GM21381 (cell line): ENCODE measurements at regions not wholly inside any gene's neighbourhood (a gene's known extent, or its start where the extent isn't known, plus 50 kb on each side); places are given as distances from the start of the nearest gene placed in this dataset.
"Not testable (repeated sequence)": the region's sequence is repeated elsewhere in the genome, so short reads cannot be mapped to it uniquely, and the experiment has no call there.

Experiments used
- ATAC-seq: cut with Tn5 transposase; IDR thresholded peaks from one replicate; pipeline ENCODE4 v1.9.1; 2021; ENCODE audit warnings: mild to moderate bottlenecking, moderate library complexity; ENCODE audit not compliant: unreplicated experiment

DNA sequence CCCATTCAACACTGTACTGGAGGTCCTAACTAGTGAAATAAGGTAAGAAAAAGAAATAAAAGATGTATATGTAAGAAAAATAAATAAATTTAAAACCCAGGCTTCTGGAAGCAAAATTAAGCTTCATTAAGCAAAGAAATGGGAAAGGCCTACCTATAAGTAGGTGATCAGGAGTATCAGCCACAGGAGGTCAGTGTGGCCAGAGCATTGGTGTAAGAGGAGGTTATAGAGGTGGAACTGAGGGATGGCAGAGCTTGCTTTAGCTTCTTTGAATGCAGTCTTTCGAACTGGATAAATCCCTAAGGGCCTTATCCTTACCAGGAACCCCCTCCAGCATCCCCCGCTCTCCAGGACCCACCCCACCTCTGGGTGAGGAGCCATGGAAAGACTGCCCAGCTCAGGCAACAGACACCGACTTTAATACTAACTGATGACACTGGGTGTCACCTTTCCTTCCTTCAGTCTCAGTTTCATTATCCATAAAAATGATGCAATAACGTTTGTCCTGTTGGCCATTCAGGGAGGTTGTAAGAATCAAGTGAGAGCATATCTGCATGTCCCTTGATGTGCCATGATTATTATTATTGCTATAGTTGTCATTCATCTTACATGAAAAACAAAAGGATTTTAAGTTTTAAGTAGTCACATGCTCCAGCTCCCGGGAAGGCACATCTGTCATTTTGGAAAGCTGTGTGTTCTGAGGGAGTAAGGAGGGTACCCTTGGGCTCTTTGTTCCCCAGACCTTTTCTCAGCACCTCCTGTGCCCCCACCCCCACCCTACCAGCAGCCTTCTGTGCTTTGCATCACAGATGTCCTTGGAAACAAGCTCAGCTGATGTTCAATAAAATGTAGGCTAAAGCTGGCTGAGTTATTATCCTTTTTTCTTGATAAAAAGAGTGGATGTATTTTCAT, 50.8 kb upstream of the CTNNA1 start:
- ATAC-seq, result no peak

DNA sequence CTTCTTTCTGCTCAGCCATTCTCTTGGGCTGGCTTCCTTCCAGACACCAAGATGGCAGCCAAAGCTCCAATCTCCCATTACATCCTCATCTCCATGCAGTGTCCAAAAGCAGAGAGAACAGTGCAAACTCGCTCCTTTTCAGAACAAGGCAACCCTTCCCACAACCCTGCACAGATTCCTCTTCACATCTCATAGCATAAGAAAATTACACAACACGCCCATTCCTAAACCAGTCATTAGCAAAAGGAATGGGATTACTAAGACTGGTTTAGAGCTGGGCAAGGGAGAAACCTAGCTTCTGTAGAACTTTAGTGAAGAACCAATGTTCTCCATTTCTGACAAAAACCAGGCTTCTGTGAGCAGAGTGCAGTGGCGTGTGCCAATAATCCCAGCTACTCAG, 51.5 kb upstream of the CTNNA1 start:
- no peak for ATAC-seq

DNA sequence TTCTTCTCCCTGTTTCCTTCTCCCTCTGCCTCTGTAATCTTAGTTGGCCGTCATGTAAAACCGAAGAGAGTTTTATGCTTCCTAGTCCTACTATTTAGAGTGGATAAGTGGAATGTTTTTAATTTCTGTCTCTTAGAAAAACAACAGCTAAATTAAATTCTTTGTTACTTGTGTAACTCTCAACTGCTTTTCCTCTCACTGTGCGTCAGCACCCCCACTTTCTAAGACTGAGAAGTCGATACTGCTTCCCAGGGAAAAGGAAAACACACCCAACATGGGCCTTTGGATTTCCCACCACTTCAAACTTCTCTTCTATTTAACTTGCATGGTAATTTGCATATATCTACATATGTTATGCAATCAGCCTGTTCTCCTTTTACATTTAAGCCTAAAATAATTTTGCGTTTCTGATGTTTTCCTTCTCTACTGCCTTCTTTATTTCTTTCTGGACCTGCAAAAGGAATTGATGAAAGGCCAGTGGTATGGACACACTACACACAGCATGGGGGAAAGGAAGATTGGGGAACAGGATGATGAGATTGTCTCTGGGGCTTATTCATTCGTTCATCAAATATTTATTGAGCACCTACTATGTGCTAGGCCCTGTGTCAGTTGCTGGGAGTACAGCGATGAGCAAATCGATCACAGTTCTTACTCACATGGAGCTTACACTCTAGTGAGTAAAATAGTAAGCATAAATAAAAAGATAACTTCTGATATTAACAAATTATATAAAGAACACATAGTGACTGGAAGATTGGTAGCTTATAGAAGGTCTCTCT, 52.5 kb upstream of the CTNNA1 start:
- no peak for ATAC-seq

DNA sequence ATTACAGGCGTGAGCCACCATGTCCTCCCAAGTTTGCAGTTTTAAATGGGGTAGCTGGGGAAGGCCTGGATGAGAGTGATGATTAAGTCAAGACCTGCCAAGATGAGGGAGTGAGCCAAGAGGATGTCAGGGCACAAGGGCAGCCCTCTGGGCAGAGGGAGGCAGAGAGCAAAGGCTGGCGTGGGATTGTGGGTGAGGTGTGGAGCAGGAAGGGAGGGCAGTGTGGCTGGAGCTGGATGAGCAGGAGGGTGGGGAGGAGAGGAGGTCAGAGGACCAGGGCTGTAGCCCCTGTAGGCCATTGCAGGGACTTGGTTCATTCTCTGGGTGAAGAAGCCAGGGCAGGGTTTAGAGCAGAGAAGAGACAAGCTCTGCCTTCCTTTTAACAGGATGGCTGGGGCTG, 53.7 kb upstream of the CTNNA1 start:
- no peak for ATAC-seq

DNA sequence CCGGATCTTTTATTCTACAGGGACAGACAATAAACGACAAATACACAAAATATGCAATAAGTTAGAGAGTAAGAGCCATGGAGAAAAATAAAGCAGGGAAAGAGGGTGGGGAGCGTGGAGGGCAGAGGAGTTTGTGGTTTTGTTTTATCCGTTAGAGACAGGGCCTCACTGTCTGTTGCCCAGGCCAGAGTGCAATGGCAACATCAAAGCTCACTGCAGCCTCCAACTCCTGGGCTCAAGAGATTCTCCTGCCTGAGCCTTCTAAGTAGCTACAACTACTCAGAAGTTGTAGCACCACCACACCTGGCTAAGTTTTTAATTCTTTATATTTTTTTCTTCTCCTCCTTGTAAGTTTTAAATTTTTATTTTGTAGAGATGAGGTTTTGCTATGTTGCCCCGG, 54.5 kb upstream of the CTNNA1 start:
- ATAC-seq, result no peak

DNA sequence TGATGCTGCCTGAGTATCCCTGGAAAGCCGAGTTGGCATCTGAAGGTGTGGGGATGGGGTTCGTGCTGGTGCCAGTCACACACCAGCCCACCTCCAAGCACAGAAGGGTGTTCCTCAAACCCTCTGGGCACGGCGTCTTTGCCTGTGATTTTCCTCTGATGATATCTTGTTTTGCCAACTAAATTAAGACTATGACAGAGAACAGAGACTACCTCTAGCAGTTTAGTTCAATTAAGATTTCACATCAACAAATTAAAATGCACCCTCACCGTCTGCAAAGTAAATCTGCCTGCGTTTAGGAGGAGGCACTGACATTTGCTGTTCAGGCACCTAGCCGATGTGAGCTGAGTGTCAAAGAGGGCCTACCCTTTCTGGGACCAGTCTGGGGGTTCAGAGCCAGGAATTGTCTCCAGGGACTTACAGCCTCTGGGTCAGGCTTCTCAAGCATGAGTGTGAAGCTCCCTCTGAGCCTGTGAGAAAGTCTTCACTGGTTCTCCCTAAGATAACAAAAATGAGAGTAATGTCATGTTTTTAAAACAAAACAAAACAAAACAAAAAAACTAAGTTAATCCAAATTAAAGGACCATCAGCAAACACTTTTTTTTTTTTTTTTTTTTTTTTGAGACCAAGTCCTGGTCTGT, 55.4 kb upstream of the CTNNA1 start:
- no peak for ATAC-seq

DNA sequence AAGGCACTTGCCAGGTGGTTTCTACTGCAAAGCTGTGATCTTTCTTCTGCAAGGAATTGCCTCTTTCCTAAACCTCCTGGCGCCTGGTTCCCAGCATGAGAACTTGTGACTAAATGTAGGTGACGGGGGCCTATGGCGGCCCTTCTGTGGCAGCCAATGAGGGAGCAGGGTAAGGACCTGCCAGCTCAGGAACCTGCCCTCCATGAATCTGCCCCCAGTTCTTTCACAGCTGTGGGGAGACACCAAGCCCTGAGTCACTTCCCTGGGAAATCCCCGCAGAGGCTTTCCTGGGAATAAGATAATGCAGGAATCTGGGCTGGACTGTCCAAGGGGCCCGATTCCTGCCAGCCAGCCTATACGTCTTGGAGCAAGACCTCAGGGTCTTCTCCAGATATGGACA, 56.7 kb upstream of the CTNNA1 start:
- ATAC-seq, result no peak

DNA sequence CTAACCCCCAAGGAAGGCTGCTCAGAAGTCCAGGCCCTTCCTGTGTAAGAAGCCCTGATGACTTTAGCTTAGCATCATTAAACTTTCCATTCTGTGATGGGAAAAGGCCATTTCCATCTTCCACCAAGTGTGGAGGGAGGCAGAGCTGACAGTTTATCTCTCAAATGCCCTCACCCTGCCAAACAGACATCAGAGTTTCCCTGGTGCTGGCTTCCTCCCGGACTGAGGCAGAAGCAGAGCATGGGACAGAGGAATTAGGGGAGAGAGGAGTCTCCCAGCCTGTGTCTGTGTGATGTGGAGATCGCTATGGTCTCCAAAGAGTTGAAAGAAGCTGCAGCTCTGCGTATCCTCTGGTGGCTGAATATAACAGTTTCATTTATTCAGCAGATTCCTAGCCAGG, 57.4 kb upstream of the CTNNA1 start:
- ATAC-seq, result no peak

DNA sequence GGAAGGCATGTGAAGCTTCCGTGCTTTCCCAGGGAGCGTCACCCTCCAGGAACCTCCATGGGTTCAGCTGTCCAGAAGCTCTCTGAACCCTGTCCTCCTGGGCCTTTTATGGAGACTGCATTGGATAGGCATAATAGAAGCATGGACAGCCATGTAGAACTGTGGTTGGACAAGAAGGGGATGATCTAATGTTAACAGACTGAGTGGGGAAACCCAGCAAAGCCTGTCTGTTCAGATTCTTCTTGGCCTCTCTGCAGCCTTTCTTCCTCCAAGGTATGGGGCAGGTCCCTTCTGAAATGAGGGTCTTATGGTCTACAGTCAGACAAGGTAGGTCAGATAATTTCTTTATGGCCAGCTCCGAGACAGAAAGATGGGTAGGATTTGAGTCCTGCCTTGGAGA, 59.1 kb upstream of the CTNNA1 start:
- no peak for ATAC-seq

DNA sequence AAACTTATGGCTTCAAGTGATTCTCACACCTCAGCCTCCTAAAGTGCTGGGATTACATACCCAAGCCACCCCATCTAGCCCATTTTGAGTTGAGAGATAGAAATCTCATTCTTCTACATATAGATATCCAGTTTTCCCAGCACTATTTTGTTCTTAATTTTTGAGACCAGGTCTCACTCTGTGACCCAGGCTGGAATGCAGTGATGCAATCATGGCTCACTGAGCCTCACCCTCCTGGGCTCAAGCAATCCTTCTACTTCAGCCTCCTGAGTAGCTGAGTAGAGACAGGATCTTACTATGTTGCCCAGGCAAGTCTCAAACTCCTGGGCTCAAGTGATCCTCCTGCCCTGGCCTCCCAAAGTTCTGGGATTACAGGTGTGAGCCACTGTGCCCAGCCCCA, 60.9 kb upstream of the CTNNA1 start:
- ATAC-seq, result no peak

DNA sequence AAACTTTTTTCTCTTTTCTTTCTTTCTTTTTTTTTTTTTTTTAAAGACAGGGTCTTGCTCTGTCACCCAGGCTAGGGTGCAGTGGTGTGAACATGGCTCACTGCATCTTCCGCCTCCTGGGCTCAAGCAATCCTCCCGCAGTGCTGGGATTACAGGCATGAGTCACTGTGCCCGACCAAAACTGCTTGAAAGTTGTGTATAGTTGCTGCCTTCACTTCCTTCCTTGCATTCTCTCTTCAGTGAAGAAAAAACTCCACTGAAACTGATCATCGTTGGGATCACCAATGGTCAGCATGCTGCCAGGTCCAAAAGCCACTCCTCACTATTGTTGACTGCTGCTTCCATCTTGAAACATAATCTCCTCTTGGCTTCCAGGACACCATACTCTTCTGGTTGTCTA, 66.6 kb upstream of the CTNNA1 start:
- ATAC-seq, result no peak

DNA sequence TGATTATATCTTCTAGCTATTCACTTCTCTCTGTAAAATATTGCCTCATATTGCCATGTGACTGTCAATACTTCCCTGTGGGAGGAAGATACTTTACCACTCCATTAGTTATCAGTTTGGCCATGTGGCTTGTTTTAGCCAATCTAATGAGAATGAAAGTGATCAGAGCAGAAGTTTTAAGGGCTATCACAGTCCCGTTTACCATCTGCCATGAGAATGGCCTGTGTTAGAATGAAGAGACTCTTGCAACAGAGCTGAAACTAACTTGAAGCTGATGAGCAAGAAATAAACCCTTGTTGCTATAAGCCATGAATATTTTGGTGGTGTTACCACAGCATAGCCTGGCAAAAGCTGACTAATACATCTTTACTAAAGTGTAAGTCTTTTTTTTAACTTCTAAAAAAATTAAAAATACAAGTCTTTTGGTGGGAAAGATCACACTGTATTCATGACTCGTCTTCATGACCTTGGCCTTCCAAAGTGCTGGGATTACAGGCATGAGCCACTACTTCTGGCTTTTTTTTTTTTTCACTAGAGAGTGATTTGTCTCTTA, 68.0 kb upstream of the CTNNA1 start:
- ATAC-seq, result no peak

DNA sequence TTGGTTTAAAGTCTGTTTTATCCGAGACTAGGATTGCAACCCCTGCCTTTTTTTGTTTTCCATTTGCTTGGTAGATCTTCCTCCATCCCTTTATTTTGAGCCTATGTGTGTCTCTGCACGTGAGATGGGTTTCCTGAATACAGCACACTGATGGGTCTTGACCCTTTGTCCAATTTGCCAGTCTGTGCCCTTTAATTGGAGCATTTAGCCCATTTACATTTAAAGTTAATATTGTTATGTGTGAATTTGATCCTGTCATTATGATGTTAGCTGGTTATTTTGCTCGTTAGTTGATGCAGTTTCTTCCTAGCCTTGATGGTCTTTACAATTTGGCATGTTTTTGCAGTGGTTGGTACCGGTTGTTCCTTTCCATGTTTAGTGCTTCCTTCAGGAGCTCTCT, 70.8 kb upstream of the CTNNA1 start:
- ATAC-seq, result not testable (repeated sequence)

DNA sequence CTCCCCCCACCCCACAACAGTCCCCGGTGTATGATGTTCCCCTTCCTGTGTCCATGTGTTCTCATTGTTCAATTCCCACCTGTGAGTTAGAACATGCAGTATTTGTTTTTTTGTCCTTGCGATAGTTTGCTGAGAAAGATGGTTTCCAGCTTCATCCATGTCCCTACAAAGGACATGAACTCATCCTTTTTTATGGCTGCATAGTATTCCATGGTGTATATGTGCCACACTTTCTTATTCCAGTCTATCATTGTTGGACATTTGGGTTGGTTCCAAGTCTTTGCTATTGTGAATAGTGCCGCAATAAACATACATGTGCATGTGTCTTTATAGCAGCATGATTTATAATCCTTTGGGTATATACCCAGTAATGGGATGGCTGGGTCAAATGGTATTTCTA, 74.4 kb upstream of the CTNNA1 start:
- ATAC-seq, result not testable (repeated sequence)

DNA sequence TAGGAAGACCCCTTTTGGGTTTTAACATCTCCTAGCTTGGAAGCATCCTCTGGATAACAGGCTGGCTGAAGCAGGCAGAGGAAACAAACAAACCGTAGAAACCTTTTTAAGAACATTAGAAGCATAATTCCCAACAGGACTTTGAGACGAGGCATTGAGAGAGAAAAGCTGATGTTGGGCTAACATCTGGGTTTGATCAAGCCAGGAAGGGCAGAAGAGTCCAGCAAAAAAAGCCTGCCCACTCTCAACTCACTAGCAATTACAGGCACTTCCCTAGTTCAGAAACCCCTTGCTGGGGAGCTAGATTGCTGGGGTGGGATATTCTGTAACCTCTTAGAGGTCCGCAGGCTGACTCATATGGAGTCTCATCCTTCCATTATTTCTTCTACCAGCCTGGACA, 75.4 kb upstream of the CTNNA1 start:
- no peak for ATAC-seq

DNA sequence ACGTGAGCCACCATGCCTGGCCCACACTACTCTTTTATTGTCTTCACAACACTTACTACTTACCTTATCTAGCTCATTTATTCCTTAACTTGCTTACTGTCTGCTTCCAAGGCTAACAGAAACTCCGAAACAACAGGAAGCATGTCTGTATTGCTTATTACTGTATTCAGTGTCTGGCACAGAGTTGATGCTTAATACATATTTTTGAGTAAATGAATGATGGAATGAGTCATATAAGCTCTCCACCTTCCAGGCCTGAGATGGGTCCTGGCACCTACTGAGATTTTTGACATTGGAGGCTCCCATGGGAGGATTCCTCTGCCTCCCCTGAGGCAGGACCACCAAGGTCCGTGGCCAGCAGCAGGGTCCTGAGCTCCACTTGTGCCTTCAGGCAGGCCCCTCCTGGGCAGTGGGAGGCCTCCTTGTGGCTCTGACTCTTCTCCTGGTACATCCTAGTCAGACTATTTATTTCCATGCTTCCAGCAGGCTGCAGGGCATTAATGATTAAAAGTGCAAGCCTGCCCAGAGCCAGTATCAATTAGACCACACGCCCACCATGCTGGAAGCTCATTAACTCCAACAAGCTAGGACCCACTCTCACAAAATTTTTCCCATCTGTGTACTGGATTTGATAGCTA, 76.5 kb upstream of the CTNNA1 start:
- no peak for ATAC-seq

DNA sequence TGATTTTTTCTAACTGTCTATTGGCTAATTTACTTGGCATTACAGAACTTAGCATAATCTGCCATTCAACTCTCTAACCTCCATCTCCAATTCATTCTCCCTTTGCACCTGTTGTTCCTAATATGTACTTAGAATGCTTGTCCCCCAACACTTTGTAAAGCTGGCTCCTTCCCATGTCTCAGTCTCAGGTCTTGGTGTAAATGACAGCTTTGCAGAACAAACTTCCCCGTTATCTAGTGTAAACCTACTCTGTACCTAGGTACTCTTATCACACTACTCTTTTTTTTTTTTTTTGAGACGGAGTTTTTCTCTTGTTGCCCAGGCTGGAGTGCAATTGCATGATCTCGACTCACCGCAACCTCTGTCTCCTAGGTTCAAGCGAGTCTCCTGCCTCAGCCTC, 77.2 kb upstream of the CTNNA1 start:
- ATAC-seq, result no peak

DNA sequence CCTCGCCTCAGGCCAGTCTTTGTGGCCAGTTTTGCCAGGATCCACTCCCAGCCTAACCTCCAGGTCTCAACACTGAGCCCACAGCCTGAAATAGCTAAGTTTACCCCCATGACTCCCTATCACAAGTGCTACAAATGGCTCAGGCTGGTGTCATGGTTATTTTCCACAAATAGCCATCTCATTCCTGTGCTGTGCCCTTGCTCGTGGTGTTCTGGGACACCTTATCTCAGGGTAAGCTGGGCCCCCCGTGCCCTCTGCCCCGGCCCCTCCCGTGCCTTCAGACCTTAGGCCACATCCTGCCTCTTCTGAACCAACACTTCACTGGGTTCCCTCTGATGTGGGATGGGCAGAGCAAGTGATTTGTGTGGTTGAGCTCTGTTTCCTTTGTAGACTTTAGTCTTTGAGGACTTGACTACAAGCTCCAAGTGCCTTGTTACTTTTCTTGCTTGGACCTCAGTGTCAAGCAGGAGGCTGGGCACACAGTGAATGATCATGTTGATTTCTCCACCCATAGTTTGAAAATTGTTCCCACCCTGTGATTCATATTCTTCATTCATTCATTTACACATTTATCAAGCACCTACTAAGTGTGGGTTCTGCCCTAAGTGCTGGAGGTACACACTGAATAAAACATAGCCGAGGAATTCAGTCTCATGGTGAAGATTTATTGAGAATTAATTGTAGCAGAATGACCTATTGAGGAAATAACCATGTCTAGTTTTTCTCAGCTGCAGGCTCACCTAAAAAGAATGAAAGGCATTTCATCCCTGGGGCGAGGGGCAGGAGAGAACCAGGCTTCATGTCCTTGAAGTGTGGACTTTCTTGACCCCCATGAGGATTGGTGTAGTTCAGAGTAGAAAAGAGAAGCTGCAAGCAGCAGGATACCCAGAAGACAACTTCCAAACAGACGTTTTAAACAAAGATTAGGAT, 84.5 kb upstream of the CTNNA1 start:
- ATAC-seq, result no peak

DNA sequence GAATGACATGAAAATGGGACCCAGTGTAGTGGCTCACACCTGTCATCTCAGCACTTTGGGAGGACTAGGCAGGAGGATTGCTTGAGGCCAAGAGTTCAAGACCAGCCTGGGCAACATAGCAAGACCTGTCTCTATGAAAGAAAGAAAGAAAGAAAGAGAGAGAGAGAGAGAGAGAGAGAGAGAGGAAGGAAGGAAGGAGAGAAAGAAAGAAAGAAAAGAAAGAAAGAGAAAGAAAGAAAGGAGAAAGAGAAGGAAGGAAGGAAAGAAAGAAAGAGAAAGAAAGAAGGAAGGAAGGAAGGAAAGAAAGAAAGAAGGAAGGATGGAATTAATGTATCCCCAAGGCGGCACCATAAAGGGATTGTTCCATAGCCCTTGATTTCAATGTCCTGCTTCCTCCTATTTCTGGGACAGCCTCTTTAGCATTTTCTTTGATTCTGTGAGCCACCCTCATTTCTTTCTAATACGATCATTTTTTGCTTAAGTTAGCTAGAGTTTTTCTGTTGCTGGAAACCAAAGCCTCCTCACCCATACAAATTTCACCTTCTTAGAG, 85.4 kb upstream of the CTNNA1 start:
- not testable (repeated sequence) for ATAC-seq
